GM12874 (cell line): ENCODE measurements at regions not wholly inside any gene's neighbourhood (a gene's known extent, or its start where the extent isn't known, plus 50 kb on each side); places are given as distances from the start of the nearest gene placed in this dataset.

Experiments used
- CTCF ChIP-seq: IDR thresholded peaks from 2 replicates; pipeline ENCODE4 v1.5.1; 2011; ENCODE audit warnings: low read depth, mild to moderate bottlenecking, control low read depth, low read length, moderate library complexity; ENCODE audit not compliant: insufficient read depth

- no peak for TF ChIP-seq CTCF
Measured at GRCh38 chrX:122878269-122878668, 305.8 kb upstream of the GRIA3 start.

- TF ChIP-seq CTCF = no peak
Measured at GRCh38 chrX:122880952-122881351, 303.1 kb upstream of the GRIA3 start.

- TF ChIP-seq CTCF = no peak
Measured at GRCh38 chrX:122890729-122891128, 293.3 kb upstream of the GRIA3 start.

- TF ChIP-seq CTCF = no peak
Measured at GRCh38 chrX:122906726-122907125, 277.4 kb upstream of the GRIA3 start.

DNA sequence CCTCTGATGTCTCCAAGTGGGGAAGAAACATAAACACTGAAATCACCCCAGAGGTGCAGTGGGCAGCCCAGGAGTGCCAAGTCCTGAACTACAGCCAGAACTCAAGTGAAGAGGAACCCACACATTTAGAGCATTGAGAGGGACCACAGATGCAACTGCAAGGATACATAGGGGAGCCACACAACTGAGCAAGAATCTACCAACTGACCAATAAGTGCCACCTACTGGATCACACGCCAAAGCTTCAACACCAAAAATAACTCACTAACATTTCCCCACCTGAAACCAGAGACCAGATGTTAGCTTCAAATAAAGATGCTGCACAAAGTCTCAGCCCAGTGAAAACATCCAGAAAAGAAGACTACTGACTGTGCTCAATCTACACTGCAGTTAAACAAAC lies 276.7 kb upstream of the GRIA3 start:
- no peak for TF ChIP-seq CTCF

DNA sequence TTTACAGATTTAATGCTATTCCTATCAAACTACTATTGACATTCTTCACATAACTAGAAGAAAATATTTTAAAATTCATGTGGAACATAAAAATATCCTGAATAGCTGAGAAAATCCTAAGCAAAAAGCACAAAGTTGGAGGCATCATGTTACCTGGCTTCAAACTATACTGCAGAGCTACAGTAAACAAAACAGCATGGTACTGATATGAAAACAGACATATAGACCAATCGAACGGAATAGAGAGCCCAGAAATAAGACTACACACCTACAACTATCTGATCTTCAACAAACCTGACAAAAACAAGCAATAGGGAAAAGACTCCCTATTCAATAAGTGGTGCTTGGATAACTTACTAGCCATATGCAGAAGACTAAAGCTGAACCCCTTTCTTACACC lies 273.4 kb upstream of the GRIA3 start:
- TF ChIP-seq CTCF = no peak

DNA sequence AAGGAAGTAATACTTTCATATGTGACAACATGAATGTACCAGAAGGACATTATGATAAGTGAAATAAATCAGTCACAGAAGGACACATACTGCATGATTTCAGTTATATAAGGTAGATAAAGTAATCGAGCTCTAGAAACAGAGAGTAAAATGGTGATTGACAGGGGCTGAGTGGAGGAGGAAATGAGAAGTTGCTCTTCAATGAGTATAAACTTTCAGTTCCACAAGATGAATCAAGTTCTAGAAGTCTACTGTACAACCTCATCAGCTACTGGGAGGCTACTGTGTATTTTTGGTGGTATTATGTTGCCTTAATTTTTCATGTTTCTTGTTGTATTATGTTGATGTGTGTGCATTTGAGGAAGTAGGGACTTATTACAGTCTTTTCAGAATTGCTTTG lies 270.9 kb upstream of the GRIA3 start:
- no peak for TF ChIP-seq CTCF

GRCh38 chrX:122913764-122914163 lies 270.3 kb upstream of the GRIA3 start:
- TF ChIP-seq CTCF = no peak
